ENCODE measurements at regions not wholly inside any gene's neighbourhood (a gene's known extent, or its start where the extent isn't known, plus 50 kb on each side); places are given as distances from the start of the nearest gene placed in this dataset.

GRCh38 chr3:87363721-87364120, 87.3 kb upstream of the POU1F1 start (continued):
- TF ChIP-seq ZSCAN18 (CRISPR knock-in tag; IDR thresholded peaks at IDR 0.05) (no peak), TCF7 (CRISPR knock-in tag; IDR thresholded peaks at IDR 0.05; ENCODE audit: low read depth) (no peak)

- POLR2A ChIA-PET, result no interaction called here
- peaks cover 6% of the 10 kb centered on the region for H3K9me3 Mint-ChIP-seq
- H3K4me3 Mint-ChIP-seq, result no peak overlapping the region
- no peaks in the 10 kb centered on the region for H3K27me3 Mint-ChIP-seq (ENCODE audit: low read depth)
- CTCF ChIA-PET, result no interaction called here
- ATAC-seq (no peak), DNase-seq (ENCODE audit: low spot score) (no peak)
- no peaks in the 10 kb centered on the region for H3K36me3 Mint-ChIP-seq
- no peak for TF ChIP-seq ATF1 (CRISPR knock-in tag; IDR thresholded peaks at IDR 0.05)
- TF ChIP-seq HMGA2 (CRISPR knock-in tag; IDR thresholded peaks at IDR 0.05), result no peak
- no peak for TF ChIP-seq TEAD1 (CRISPR knock-in tag; IDR thresholded peaks at IDR 0.05)
- TF ChIP-seq FOXP4 (CRISPR knock-in tag; IDR thresholded peaks at IDR 0.05), result no peak
- no peak for TF ChIP-seq MAX (CRISPR knock-in tag; IDR thresholded peaks at IDR 0.05)
- no peak for TF ChIP-seq ZNF425 (CRISPR knock-in tag; conservative IDR thresholded peaks at IDR 0.05)
- no peak for TF ChIP-seq SMAD4 (CRISPR knock-in tag; IDR thresholded peaks at IDR 0.05)
- TF ChIP-seq TCF7 (CRISPR knock-in tag; IDR thresholded peaks at IDR 0.05; ENCODE audit: low read depth), result no peak
- TF ChIP-seq TEAD4 (CRISPR knock-in tag; IDR thresholded peaks at IDR 0.05), result no peak
- TF ChIP-seq PREB (CRISPR knock-in tag; IDR thresholded peaks at IDR 0.05; ENCODE audit: borderline replicate concordance), result no peak
- no peak overlapping the region for H3K27ac Mint-ChIP-seq
- 0 out of 2 replicates have a peak, but pooled peaks cover 3% of the 10 kb centered on the region for H3K4me1 Mint-ChIP-seq
Measured at GRCh38 chr3:87361956-87362355, 85.6 kb upstream of the POU1F1 start.

- POLR2A ChIA-PET, result no interaction called here
- DNase-seq (ENCODE audit: low spot score) (no peak), ATAC-seq (no peak)
- CTCF ChIA-PET, result no interaction called here
- H3K36me3 Mint-ChIP-seq, result no peaks in the 10 kb centered on the region
- no peaks in the 10 kb centered on the region for H3K27me3 Mint-ChIP-seq (ENCODE audit: low read depth)
- H3K4me1 Mint-ChIP-seq, result 0 out of 2 replicates have a peak, but pooled peaks cover 3% of the 10 kb centered on the region
- H3K9me3 Mint-ChIP-seq, result peaks cover 6% of the 10 kb centered on the region
- H3K4me3 Mint-ChIP-seq, result no peak overlapping the region
- H3K27ac Mint-ChIP-seq, result no peak overlapping the region
- no peak for TF ChIP-seq ZNF219 (CRISPR knock-in tag; IDR thresholded peaks at IDR 0.05; ENCODE audit: borderline replicate concordance)
- no peak for TF ChIP-seq E2F4 (CRISPR knock-in tag; IDR thresholded peaks at IDR 0.05; ENCODE audit: borderline replicate concordance, low read depth)
- no peak for TF ChIP-seq CBFB (CRISPR knock-in tag; IDR thresholded peaks at IDR 0.05; ENCODE audit: low read depth)
- TF ChIP-seq ZMAT4 (CRISPR knock-in tag; IDR thresholded peaks at IDR 0.05), result no peak
- no peak for TF ChIP-seq ZNF671 (CRISPR knock-in tag; IDR thresholded peaks at IDR 0.05)
- no peak for TF ChIP-seq GTF2I (CRISPR knock-in tag; conservative IDR thresholded peaks at IDR 0.05)
- no peak for TF ChIP-seq MYBL2 (CRISPR knock-in tag; IDR thresholded peaks at IDR 0.05)
- no peak for TF ChIP-seq ZSCAN18 (CRISPR knock-in tag; IDR thresholded peaks at IDR 0.05)
- TF ChIP-seq FOXP4 (CRISPR knock-in tag; IDR thresholded peaks at IDR 0.05), result no peak
Measured at GRCh38 chr3:87361271-87361670, 84.9 kb upstream of the POU1F1 start.
